Body of pancreas (tissue), 4 donors: ENCODE measurements at regions not wholly inside any gene's neighbourhood (a gene's known extent, or its start where the extent isn't known, plus 50 kb on each side); places are given as distances from the start of the nearest gene placed in this dataset.
A peak's percentile ranks its signal among the peaks of the same experiment; 100 is the strongest.

ENCODE experiments used
- ATAC-seq: fragments of 150-250 bp; one replicate; pipeline ENCODE4 v1.9.1; 2016
- DNase-seq, 4 donors: peaks; one replicate each; pipeline ENCODE4 v3.0.0-alpha.2; 2019
- H3K27ac ChIP-seq, 4 donors: fragments of 200-600 bp; sonication (generic); 1 replicate in 3 of 4; 2 replicates in 1 of 4; pipeline versions ENCODE4 v1.5.1 to v1.6.1; 2016 to 2019; ENCODE audit warnings: mild to moderate bottlenecking in 1 of 4, mixed read lengths in 1 of 4, moderate library complexity in 1 of 4
- H3K27me3 ChIP-seq, 2 donors: fragments of 200-600 bp; sonication (generic); one replicate each; pipeline ENCODE4 v1.6.0; 2016; ENCODE audit warnings: mild to moderate bottlenecking in 1 of 2
- H3K36me3 ChIP-seq, 2 donors: fragments of 200-600 bp; sonication (generic); replicated peaks in 1 of 2; 2 replicates each; pipeline ENCODE4 v1.5.1; 2016; ENCODE audit warnings: low read depth in 2 of 2; ENCODE audit not compliant: insufficient read depth in 1 of 2
- H3K4me1 ChIP-seq: fragments of 200-600 bp; sonication (generic); one replicate; pipeline ENCODE4 v1.6.0; 2016
- H3K4me3 ChIP-seq, 2 donors: fragments of 200-600 bp; sonication (generic); 1 replicate in 1 of 2; 2 replicates in 1 of 2; pipeline ENCODE4 v1.5.1; 2016 to 2019
- H3K9me3 ChIP-seq, 3 donors: fragments of 200-600 bp; sonication (generic); 1 replicate in 2 of 3; 2 replicates in 1 of 3; pipeline ENCODE4 v1.5.1; 2016
- POLR2A ChIP-seq, 3 donors: fragments of 450-650 bp; IDR thresholded peaks; one replicate each; pipeline ENCODE4 v1.6.1; 2016; ENCODE audit warnings: antibody characterized with exemption in 3 of 3, mild to moderate bottlenecking in 2 of 3
- WGBS, 2 donors: methylation state at CpG; one replicate each; pipeline ENCODE4 v1.1.5; 2017; 5-methylcytosine and 5-hydroxymethylcytosine counted together
- intact Hi-C: fragments of 100-400 bp; cut with DNase I; formaldehyde crosslinking; loops from one replicate; pipeline ENCODE4 v1.15.1; 2023
- TF ChIP-seq, protein P1 (sequence below), 7 experiments: fragments of 450-650 bp in 4 of 7; fragments of 200-600 bp in 3 of 7; sonication (generic) in 3 of 7; IDR thresholded peaks; one replicate each; pipeline ENCODE4 v1.5.1; 2016 to 2019; ENCODE audit warnings: antibody characterized with exemption in 7 of 7

DNA sequence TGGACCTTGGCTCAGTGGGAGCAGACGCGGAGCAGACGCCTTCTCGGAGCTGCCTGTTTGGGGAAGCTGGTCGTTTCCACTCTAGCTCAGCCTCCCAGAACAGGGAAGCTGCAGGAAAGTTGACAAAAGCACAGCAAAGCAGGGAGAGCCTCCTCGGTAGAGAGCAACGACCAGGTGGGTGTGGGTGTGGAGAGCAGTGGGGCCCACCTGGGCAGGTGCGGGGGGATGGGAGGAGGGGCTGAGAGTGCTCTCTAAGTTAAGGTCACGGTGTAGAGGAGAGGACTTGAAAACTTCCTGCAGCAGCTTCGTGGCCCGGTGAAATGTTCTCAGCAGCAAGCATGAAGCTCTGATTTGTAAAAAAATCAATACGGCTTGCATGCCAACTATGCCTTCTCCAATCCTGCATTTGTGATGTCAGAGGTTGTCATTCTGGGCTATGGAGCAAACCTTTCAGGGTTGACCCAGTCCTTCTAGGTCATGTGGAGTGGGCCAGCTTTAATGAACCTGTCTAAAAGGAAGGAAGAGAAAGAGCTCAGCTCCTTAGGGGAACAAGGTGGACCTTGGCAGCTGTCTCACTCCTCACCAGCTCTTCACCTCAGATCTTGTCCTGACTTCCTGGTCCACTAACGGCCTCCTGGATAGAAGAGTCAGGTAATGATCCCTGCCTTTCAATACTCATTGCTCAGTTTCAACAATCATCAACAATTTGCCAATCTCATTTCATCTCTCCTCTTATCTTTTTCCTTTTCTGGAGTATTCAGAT lies 85.8 kb upstream of the UBL3 start:
- peaks cover 8% of the 10 kb centered on the region for H3K4me1 ChIP-seq
- ATAC-seq (peak; percentile 82), DNase-seq (peak in 2 of 4 donors; percentile 30 to 35)
- intact Hi-C loops = loop anchor here (10.0 kb wide), 2 partner anchors 161 to 169 kb away; no protein-coding TSS in a partner anchor
- WGBS, 2 donors = 8% methylated on average over 12 to 13 of the region's 13 CpGs
- TF ChIP-seq, protein P1, sequence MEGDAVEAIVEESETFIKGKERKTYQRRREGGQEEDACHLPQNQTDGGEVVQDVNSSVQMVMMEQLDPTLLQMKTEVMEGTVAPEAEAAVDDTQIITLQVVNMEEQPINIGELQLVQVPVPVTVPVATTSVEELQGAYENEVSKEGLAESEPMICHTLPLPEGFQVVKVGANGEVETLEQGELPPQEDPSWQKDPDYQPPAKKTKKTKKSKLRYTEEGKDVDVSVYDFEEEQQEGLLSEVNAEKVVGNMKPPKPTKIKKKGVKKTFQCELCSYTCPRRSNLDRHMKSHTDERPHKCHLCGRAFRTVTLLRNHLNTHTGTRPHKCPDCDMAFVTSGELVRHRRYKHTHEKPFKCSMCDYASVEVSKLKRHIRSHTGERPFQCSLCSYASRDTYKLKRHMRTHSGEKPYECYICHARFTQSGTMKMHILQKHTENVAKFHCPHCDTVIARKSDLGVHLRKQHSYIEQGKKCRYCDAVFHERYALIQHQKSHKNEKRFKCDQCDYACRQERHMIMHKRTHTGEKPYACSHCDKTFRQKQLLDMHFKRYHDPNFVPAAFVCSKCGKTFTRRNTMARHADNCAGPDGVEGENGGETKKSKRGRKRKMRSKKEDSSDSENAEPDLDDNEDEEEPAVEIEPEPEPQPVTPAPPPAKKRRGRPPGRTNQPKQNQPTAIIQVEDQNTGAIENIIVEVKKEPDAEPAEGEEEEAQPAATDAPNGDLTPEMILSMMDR (IDR thresholded peaks at IDR 0.05) = no peak
- TF ChIP-seq POLR2A (IDR thresholded peaks at IDR 0.05) = no peak
- H3K4me3 ChIP-seq = no peak overlapping the region
- H3K27me3 ChIP-seq = no peaks in the 10 kb centered on the region
- peak overlapping the region; percentile 22 to 46 (median 39) for H3K27ac ChIP-seq
- H3K9me3 ChIP-seq = no peaks in the 10 kb centered on the region
- no peaks in the 10 kb centered on the region for H3K36me3 ChIP-seq

- intact Hi-C loops = loop anchor here (10.0 kb wide), 2 partner anchors 161 to 169 kb away; no protein-coding TSS in a partner anchor
- DNase-seq = peak in 1 of 4 donors; percentile 45
- peak overlapping the region in 3 of 4 donors; percentile 22 to 46 (median 33) for H3K27ac ChIP-seq
- no peaks in the 10 kb centered on the region for H3K27me3 ChIP-seq
- no peak for TF ChIP-seq POLR2A (IDR thresholded peaks at IDR 0.05)
- TF ChIP-seq, protein P1 (IDR thresholded peaks at IDR 0.05) = no peak
- no peak overlapping the region for H3K4me3 ChIP-seq
- no peak for ATAC-seq
- no peaks in the 10 kb centered on the region for H3K9me3 ChIP-seq
- peaks cover 8% of the 10 kb centered on the region for H3K4me1 ChIP-seq
- H3K36me3 ChIP-seq = no peaks in the 10 kb centered on the region
- WGBS, 2 donors = 74 to 85% methylated on average over 6 of the region's 6 CpGs
These were observed 85.0 kb upstream of the UBL3 start for GRCh38 chr13:29935309-29935981.

- 82 to 87% methylated on average over 7 of the region's 7 CpGs for WGBS, 2 donors
- no peak overlapping the region for H3K27ac ChIP-seq
- no peaks in the 10 kb centered on the region for H3K9me3 ChIP-seq
- intact Hi-C loops = loop anchor here (10.0 kb wide), 2 partner anchors 160 to 170 kb away; no protein-coding TSS in a partner anchor
- ATAC-seq = no peak
- H3K4me3 ChIP-seq = no peak overlapping the region
- TF ChIP-seq, protein P1 (IDR thresholded peaks at IDR 0.05) = no peak
- TF ChIP-seq POLR2A (IDR thresholded peaks at IDR 0.05) = no peak
- no peak for DNase-seq
- H3K4me1 ChIP-seq = peaks cover 8% of the 10 kb centered on the region
- no peaks in the 10 kb centered on the region for H3K36me3 ChIP-seq
- H3K27me3 ChIP-seq = no peaks in the 10 kb centered on the region
These were observed 84.3 kb upstream of the UBL3 start for GRCh38 chr13:29934531-29935308.

DNA sequence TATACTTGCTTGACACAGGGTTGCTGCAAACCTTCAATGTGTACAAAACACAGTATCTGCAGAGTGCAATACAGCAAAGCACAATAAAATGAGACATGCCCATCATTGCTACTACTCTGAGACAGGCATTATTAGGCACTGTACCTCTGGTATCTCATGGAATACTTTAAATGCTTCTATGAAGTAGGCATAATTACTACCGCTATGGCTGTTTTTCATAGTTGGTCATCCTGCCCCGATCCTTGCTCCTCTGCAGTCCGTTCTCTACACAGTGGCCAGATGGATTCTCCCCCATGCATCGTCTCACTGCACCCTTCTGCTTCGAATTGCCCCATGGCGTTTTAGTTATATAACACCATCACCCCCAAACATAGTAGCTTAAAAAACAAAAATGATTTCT lies 83.0 kb upstream of the UBL3 start:
- DNase-seq = no peak
- H3K36me3 ChIP-seq = no peaks in the 10 kb centered on the region
- H3K27ac ChIP-seq = no peak overlapping the region
- H3K27me3 ChIP-seq = no peaks in the 10 kb centered on the region
- ATAC-seq = no peak
- intact Hi-C loops = loop anchor here (10.0 kb wide), 2 partner anchors 159 to 171 kb away; no protein-coding TSS in a partner anchor
- peaks cover 8% of the 10 kb centered on the region for H3K4me1 ChIP-seq
- TF ChIP-seq, protein P1 (IDR thresholded peaks at IDR 0.05) = no peak
- TF ChIP-seq POLR2A (IDR thresholded peaks at IDR 0.05) = no peak
- no peaks in the 10 kb centered on the region for H3K9me3 ChIP-seq
- WGBS, 2 donors = 84 to 93% methylated on average over 6 of the region's 6 CpGs
- no peak overlapping the region for H3K4me3 ChIP-seq
